SKM-1 (cell line): ENCODE measurements at regions not wholly inside any gene's neighbourhood (a gene's known extent, or its start where the extent isn't known, plus 50 kb on each side); places are given as distances from the start of the nearest gene placed in this dataset.

ENCODE experiments used
- DNase-seq: peaks from one replicate; lab custom pipeline; 2025; ENCODE audit not compliant: unreplicated experiment; lab: John Stamatoyannopoulos, UW

- no peak for DNase-seq
These were observed 182.3 kb upstream of the BCL6 start for GRCh38 chr3:187927565-187927964.

- no peak for DNase-seq
These were observed 184.0 kb upstream of the BCL6 start for GRCh38 chr3:187929112-187929816.

- DNase-seq = no peak
These were observed 184.8 kb upstream of the BCL6 start for GRCh38 chr3:187930021-187930420.

- DNase-seq = no peak
These were observed 185.8 kb upstream of the BCL6 start for GRCh38 chr3:187931101-187931500.

GRCh38 chr3:187931770-187932278 is 186.6 kb upstream of the BCL6 start:
- DNase-seq = no peak

- DNase-seq = no peak
These were observed 187.3 kb upstream of the BCL6 start for GRCh38 chr3:187932530-187932929.

GRCh38 chr3:187935623-187936156 is 190.4 kb upstream of the BCL6 start:
- DNase-seq = no peak

- no peak for DNase-seq
These were observed 191.4 kb upstream of the BCL6 start for GRCh38 chr3:187936676-187937075.

- no peak for DNase-seq
These were observed 194.6 kb upstream of the BCL6 start for GRCh38 chr3:187939891-187940290.

GRCh38 chr3:187941135-187941847 is 196.0 kb upstream of the BCL6 start:
- DNase-seq = no peak

- DNase-seq = no peak
These were observed 196.6 kb upstream of the BCL6 start for GRCh38 chr3:187941848-187942194.

- DNase-seq = no peak
These were observed 197.5 kb upstream of the BCL6 start for GRCh38 chr3:187942658-187943241.

- DNase-seq = no peak
These were observed 198.6 kb upstream of the BCL6 start for GRCh38 chr3:187943677-187944389.

GRCh38 chr3:187944390-187945179 is 199.3 kb upstream of the BCL6 start:
- DNase-seq = no peak

- DNase-seq = no peak
These were observed 200.1 kb upstream of the BCL6 start for GRCh38 chr3:187945374-187945773.

GRCh38 chr3:187946163-187946691 is 201.0 kb upstream of the BCL6 start:
- DNase-seq = no peak

- DNase-seq = no peak
These were observed 201.7 kb upstream of the BCL6 start for GRCh38 chr3:187946981-187947380.

- DNase-seq = no peak
These were observed 202.8 kb upstream of the BCL6 start for GRCh38 chr3:187947927-187948682.

- no peak for DNase-seq
These were observed 204.0 kb upstream of the BCL6 start for GRCh38 chr3:187949093-187949820.
